AG20443 (cell line): ENCODE measurements at regions not wholly inside any gene's neighbourhood (a gene's known extent, or its start where the extent isn't known, plus 50 kb on each side); places are given as distances from the start of the nearest gene placed in this dataset.

ENCODE experiments used
- DNase-seq: peaks from one replicate; pipeline ENCODE4 v3.0.0; 2012; ENCODE audit warnings: low spot score, mixed read lengths

DNA sequence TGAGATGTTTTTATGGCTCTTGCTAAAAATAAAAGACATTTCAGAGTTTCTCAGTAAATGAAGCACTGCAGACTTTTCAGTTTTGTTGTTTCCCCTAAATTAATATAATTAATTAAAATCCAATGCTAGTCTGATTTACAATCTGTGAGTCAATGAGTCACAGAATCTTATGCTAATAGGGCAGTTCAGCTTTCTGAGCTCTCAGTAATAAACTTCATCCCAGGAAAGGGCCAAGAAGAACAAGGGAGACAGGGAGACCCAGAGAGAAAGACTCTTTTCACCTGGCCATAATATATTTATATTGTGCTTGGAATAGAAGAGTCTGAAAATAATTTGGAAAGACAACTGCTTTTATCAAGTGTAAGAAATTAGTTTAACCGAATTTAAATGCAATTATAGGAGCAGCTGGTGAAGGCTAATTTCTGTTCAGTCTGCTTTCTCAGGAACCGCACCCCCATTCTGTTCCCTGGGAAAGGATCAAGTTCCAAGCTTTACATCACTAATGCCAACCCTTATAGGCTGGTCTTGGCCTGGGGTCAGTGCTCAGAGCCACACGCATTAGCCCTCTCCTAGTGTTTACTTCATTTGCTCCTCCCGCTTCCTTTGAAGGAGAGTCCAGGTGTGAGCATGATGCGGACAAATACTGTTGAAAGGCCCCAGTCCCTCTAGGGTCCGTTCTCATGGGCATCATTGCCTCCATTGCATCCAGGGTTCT is 145.6 kb downstream of the ZBTB18 start:
- no peak for DNase-seq

DNA sequence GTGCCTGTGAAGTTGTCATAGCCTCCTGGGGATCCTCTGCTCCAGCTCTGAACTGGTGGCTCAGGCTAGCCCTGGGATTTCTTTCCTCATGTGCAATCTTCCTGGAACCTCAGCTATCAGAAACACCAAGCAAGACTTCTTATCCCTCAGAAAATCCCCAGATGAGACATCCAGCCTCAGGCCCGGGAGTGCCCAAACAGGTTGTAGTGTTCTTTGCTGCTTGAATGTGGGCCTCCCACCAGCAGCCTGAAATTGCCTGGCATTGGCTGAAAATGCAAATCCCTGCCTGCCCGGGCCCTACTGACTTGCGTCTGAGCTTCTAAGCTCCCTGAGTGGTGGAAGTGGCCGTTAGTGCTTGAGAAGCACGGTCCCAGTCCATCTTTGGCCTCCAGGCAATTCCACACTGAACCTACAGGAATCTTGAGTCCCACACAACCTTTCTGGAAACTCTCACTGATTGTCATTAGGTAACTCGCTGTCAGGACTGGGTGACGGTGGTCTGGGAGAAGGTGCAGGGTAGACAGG is 146.8 kb downstream of the ZBTB18 start:
- DNase-seq = no peak

DNA sequence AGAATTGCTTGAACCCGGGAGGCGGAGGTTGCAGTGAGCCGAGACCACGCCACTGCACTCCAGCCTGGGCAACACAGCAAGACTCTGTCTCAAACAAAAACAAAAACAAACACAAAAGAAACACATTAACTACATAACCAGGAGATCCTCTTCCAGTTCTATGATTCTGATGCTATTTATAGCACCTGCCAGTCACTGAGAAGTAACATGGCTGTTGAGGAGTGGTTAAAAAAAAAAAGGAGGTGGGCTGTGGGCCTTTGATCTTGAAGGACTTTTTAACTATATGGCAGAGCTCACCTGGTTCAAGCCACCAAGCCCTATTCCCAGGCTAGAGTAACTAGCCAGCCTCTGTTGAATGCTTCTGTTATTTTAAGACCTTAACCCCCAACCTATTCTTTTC is 148.8 kb downstream of the ZBTB18 start:
- DNase-seq = no peak

DNA sequence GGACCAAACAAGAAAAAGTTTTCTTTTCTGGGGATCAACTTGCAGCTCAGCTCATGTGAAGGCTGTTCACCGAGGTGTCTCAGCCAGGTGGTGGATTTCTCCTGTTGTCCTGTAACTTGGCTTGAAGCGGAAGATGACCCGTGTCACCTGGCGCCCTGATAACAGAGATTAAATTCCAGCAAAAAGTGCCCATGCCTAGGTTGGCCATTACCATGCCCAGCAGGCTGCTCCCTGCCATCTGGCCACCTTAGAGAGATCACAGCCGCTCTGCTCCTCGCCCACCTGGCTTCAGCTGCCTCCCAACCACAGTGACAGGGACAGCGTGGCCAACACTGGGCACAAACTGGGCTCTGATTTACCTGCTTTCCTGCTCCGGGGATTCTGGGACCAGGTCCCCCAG is 149.5 kb downstream of the ZBTB18 start:
- no peak for DNase-seq

DNA sequence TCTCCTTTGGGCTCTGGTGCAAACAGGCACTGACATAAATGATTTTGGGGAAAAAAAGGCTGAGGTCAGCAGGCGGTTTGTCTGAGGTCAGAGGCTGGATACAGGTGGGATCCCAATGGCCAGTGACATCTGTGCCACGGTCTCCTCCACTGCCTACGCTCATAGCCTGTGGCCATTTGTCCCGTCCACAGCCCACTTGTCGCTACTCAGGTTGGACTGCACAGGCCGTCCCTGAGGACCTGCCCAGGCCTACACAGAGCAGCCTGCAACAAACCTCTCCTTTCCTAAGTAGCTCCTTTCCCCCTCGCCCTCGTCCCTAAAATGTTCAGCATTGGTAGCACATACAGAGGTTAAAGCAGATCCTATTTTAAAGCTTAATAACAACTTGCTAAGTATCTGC is 150.7 kb downstream of the ZBTB18 start:
- no peak for DNase-seq

DNA sequence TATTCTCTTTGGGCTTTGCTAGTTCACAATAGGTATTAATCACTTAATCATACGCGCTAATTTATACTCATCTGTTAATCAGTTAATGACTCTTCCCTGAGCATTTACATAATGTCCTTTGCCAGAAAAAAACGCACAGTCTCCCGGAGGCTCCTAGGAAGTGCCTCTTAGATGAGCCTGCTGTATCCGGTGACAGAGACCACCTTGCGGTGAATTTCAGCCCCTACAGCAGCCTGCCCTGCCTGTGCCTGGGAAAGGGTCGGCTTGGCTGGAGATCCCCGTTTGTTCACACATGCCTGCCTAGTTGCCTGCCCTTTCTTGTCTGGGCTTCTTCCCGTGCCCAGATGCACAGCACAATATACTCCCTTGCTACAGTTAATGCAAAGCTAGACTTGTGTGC is 152.9 kb downstream of the ZBTB18 start:
- DNase-seq = no peak

DNA sequence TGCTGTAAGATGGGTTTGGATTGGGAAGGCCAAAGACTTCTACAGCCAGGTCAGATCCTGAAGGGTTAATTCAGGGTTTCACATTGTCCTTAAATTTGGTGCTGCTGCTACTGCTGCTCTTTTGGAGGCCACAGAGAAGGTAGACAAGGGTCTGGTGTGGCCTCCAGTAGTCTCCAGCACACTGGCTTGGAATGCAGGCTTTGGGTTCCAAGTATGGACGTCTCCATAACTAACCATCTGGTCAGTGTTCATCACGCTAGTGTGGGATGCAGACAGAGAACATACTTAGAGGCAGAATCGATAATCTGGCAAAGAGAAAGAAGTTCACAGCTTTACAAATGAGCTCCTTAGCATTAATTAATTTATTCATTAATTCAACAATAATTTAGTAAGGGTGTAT is 154.1 kb downstream of the ZBTB18 start:
- DNase-seq = peak; percentile 41

DNA sequence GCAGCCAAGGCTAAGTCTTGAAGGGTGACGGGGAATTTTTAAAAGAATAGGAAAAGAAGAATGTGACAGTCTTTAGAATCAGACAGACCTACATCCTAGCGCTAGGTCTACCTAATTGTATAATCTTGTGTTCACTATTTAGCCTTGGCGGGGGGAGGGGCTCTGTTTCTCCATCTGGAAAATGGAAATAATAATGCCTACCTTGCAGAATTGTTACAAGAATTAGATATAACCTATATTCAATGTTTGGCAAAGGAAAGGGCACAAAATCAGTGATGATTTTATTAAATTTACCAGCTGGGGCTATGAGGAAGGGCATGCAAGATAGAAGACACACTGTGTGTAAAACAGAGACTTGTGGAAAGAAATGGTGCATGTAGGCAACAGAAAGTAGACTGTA is 154.8 kb downstream of the ZBTB18 start:
- DNase-seq = no peak

DNA sequence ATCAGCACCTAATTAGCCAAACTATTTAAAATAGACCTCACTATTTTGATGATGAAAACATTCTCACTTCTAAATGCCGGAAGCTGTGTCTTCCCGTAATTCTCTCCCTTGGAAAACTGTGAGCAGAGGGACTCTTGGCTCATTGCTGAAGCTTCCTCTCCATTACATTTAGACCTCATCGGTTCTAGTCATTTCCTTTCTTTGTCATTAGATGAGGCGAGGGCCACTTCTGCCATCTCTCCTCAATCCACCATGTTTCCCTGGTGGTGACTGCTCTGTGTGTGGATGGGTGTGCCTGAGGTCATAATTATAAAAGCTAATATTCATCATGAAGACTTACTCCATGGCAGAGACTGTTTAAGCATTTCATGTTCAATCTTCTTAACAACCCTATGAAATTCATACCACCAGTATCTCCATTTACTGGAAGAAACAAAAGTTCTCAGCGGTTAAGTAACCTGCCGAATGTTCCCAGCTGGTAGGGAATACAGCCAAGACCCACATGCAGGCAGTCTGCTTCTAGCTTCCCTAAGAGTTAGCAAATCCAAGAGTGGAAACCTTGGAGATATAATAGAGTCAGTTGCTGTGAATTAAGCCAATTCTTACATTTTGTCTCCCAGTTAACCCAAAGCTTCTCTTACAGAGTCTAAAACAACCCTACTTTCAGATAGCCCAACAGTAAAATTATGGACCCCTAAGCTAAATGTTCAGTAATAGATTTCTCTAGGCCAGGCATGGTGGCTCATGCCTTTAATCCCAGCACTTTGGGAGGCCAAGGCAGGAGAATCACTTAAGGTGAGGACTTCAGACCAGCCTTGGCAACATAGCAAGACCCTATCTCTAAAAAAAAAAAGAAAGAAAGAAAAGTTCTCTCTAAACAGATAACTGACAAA is 156.2 kb downstream of the ZBTB18 start:
- no peak for DNase-seq

DNA sequence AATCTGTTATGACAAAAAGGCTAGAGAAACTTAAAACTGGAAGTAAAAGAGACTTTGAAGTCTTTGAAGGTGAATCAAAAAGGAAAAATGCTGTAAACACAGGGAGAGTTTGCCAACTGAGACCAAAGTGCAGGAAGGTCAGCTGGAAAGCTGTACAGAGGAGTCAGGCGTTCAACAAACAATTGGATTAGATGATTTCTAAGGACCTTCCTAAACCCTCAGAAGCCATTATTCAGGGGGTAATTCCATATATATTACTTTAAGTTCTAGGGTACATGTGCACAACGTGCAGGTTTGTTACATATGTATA is 156.8 kb downstream of the ZBTB18 start:
- no peak for DNase-seq

DNA sequence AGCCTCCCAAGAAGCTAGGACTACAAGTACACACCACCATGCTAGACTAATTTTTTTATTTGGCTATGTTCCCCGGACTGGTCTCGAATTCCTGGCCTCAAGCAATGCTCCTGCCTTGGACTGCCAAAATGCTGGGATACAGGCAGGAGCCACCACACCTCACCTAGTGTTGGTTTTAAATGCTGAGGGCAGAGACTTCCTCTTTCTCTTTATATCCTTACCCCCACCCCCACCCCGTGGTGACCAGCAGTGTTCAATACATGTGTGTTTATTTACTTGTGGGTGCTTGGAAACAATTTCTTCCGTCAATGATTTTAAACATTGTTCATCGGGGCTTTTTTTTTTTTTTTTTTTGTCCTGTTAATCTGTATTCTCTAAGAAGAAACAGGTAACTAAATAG is 158.9 kb downstream of the ZBTB18 start:
- no peak for DNase-seq

DNA sequence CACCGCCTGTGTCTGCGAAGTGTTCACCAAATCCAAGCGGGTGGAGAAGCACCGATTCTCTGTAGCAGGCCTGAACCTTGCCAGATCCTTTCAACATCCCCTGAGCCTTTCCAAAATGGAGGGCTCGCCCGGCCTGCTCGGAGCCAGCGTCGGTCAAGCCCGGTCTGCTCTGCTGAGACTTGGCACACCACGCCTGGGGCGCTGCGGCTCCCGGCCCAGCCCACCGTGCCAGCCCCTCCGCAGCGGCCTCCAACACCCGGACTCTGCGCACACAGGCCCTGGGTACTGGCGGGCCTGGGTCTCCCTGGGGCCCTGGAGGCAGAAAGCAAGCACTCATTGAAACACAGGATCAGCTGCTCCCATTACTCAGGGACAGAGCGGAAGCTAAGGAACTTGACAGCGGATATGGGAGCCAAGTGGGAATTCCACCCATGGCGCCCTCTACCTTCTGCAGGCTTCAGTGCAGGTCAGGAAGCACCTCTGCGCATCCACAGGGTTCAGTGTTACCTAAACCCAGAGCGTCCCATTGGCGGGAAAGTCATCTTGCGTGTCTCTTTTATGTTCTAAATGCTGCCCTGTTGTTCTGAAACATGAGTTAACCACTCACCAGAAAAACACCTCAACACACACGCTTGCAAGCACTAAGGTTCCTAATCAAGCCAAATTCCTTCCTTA is 159.9 kb downstream of the ZBTB18 start:
- DNase-seq = peak; percentile 36

DNA sequence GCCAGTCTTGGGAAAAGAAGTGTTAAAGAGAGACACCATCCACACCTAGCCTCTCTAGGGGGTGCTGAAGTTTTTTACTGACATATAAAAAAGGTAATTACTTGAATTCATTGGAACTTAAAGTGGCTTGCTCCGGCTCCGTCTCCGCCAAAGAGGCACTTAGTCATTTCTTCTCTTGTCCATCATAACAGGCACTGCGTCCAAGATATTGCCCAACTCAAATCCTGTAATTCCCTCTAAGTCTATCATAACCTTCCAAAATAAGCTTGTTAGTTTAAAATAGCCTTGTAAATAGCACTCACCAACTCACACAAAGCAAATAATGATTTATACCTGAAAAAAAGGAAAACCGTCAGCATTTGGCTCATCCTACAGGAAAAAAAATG is 160.5 kb downstream of the ZBTB18 start:
- DNase-seq = peak; percentile 73

DNA sequence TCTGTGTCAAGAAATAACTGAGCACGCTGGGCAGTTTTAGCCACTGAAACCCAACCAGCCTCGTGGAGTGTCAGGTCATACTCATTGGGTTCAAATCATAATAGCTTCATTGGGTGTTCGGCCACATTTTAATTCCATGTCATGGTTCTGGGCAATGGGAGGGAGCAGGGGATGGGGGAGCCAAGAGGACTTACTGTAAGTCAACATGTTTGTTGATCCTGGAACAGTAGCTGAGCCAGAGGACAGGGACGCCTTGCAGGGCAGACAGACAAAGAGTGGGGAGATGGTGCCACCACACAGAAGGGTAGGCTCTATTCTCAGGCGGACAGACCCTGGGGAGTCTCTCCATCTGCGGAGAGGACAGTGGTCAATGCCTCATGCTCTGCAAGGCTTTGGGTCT is 161.1 kb downstream of the ZBTB18 start:
- no peak for DNase-seq

DNA sequence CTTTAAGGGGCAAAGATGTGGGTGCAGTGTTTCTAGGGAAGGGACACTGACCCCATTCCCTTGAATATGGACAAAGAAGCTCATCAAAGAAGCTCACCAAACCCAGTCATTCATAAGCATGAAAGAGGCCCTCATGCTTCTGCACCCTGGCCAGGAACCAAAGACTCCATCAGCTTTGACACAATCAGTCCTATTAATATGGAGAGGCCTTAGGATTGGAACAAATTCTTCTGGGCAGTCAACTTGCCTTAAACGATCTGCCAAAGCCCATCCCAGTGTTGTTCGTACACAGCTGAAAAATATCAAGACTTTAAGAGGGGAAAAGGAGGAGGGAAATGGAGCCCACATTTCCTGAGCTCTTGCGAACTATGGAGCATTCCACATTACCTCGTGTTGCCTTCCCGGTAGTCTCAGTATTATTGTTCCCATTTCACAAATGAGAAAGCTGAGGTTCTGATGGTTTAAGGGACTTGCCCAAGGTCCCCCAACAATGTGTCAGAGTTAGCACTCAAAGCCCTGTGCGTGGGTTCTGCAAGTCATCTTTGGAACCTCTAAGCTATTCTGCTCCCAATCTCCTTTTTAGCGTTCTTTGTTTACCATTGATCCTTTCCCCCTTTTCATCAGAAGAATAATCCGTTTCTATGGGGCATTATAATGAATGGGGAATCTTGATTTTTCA is 161.9 kb downstream of the ZBTB18 start:
- no peak for DNase-seq

DNA sequence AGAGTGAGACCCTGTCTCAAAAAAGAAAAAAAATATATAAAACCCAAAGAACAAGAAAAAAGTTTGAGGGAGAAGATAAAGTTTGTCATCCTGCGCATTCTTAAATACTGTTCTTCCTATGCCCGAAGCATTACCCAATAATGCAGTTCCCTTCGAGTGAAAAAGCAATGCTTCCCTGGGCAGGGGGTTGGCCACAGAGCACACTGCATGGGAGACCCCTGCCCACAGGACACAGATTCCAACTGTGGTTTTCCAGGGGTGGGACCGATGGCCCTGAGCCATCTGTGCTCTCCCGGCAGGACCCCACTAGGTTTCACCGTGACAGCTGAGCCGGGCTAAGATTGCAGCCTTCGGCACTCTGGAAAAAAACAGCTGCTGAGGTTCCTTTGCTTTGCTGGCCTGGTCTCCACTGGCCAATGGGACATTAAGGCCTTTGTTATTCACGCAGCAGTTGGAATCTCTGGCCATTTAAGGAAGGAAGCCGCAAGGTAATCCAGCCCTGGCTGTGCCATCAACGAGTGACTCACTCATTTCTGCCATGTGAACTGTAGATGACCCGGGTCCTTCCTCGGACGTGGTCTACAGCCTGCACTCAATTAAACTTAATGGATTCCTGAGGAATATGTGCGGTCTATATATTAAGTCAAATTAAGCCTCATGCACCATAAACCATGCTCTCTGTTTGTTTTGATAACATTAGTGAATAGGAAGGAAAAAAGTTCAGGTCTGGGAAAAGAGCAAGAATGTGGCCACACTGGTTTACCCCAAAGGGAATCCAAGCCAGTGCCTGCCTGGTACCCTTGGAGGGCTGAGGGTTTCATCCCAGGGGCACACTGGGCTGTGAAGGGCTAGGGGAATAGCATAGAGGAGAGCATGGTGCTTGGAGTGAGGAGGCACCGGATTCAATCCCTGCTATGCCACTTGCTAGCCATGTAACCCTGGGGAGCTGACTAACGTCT is 163.2 kb downstream of the ZBTB18 start:
- peak; percentile 42 for DNase-seq

DNA sequence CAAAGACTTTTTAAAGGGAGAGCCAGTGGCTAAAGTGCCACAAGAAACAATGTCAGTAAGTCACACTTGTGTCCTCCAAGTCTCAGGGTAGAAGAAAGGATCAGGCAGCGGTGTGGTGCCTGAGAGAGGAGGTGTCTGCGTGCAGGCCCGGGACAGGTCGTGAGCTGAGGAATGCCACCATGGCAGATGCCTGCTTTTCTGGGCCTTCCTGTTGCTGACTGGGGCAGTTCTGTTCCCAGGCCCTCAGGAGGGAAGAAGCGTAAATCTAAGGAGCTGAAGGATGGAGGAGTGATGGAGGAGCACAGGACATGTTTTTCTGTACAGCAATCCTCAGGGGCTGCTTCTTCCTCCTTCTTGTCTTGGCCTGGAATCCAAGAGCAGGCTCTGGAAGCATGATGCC is 165.8 kb downstream of the ZBTB18 start:
- DNase-seq = no peak

DNA sequence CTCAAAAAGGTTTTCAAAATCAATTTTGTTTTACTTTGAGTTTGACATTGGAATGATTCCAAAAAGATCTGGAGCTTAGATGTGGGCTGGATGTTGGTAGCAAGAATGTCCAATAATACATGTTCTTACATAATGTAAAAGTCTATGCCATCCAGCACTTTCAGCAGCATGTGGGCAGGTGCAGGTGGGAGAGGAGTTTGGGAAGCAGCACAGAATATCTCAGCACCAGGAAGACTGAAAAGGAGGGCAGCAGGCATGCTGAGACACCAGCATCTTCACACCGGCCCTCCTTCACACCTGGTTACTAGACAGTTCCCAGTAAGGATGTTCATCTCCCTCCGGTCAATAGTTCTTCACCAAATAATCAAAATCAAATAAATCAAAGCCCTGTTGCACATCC is 166.6 kb downstream of the ZBTB18 start:
- no peak for DNase-seq

DNA sequence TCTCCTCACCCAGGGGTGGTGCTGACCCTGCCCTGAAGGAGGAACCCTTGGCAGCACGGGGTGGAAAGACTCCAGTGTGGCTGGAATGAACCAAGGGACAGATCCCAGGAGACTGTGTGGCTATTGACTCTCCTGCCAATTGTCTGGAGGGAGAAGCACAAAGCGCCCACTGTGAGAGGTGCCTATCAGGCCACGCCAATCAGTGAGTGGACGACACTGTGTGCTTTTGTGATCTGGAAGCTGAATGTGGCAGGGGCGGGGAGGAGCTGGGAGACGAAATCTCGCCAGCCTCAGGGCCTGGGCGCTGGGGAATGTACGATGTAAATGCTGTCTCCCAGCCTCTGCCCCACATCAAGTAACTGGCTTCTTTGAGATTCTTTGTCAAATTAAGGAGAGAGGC is 167.1 kb downstream of the ZBTB18 start:
- DNase-seq = no peak

DNA sequence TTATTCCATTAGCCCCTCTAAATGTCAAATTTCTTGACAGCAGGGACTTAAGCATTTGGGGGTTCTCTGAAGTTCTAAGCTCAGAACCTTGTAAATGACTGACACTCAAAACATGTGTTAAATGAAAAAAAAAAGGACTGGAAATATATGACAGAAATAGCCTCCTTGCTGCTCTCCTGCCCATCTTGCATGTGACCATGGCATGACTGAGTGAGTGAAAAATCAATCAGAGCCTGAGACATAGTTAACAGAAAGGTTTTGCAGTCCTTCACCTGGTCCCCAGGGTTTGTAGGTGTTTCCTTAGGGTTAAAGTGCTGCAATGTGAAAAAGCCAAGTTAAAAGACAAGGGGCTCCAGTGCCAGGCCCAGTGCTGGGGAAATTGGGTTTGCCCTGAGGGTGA is 168.1 kb downstream of the ZBTB18 start:
- no peak for DNase-seq

DNA sequence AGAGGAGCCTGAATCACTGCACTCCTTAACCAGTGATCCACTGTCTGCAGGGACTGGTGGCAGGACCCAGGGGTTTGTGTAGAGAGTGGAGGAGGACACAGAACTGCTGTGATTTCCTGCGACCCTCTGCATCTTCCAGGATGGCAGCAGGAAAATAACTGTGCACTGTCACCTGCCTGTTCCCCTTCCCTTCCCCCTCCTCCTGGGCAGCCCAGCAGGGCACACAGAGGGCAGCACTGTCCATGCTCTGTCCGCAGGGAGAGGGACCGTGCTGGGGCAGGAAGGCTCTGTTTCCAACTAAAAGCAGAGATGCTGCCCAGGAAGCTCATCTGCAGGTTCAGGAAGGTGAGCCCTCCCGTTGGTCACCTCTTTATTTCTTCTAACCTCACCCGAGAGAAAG is 168.7 kb downstream of the ZBTB18 start:
- DNase-seq = no peak
